Sigmoid colon (tissue), 3 donors: ENCODE measurements at regions not wholly inside any gene's neighbourhood (a gene's known extent, or its start where the extent isn't known, plus 50 kb on each side); places are given as distances from the start of the nearest gene placed in this dataset.
"Not testable (repeated sequence)": the region's sequence is repeated elsewhere in the genome, so short reads cannot be mapped to it uniquely, and the experiment has no call there.

Source experiments
- POLR2A ChIP-seq, 2 donors: fragments of 450-650 bp; IDR thresholded peaks; one replicate each; pipeline ENCODE4 v1.6.1; 2016; ENCODE audit warnings: antibody characterized with exemption in 2 of 2, mild to moderate bottlenecking in 2 of 2, moderate library complexity in 2 of 2
- TF ChIP-seq, protein P1 (sequence below), 4 experiments: fragments of 450-650 bp in 3 of 4; fragments of 200-600 bp in 1 of 4; IDR thresholded peaks; one replicate each; pipeline ENCODE4 v1.5.1; 2016 to 2019; ENCODE audit warnings: antibody characterized with exemption in 4 of 4, mild to moderate bottlenecking in 3 of 4, moderate library complexity in 2 of 4

DNA sequence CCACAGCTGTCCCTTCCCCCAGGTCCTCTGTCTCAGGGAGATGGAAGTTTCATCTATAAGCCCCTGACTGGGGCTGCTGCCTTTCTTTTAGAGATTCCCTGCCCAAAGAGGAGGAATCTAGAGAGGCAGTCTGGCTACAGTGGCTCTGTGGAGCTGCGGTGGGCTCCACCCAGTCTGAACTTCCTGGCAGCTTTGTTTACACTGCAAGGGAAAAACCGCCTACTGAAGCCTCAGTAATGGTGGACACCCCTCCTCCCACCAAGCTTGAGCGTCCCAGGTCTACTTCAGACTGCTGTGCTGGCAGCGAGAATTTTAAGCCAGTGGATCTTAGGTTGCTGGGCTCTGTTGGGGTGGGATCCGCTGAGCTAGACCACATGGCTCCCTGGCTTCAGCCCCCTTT, 184.1 kb upstream of the SLC35B3 start:
- TF ChIP-seq, protein P1, sequence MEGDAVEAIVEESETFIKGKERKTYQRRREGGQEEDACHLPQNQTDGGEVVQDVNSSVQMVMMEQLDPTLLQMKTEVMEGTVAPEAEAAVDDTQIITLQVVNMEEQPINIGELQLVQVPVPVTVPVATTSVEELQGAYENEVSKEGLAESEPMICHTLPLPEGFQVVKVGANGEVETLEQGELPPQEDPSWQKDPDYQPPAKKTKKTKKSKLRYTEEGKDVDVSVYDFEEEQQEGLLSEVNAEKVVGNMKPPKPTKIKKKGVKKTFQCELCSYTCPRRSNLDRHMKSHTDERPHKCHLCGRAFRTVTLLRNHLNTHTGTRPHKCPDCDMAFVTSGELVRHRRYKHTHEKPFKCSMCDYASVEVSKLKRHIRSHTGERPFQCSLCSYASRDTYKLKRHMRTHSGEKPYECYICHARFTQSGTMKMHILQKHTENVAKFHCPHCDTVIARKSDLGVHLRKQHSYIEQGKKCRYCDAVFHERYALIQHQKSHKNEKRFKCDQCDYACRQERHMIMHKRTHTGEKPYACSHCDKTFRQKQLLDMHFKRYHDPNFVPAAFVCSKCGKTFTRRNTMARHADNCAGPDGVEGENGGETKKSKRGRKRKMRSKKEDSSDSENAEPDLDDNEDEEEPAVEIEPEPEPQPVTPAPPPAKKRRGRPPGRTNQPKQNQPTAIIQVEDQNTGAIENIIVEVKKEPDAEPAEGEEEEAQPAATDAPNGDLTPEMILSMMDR (IDR thresholded peaks at IDR 0.05) = not testable (repeated sequence)
- TF ChIP-seq POLR2A (IDR thresholded peaks at IDR 0.05) = not testable (repeated sequence)
